ENCODE measurements at regions not wholly inside any gene's neighbourhood (a gene's known extent, or its start where the extent isn't known, plus 50 kb on each side); places are given as distances from the start of the nearest gene placed in this dataset.
"Not testable (repeated sequence)": the region's sequence is repeated elsewhere in the genome, so short reads cannot be mapped to it uniquely, and the experiment has no call there.

- POLR2A ChIA-PET = no interaction called here
Observed at GRCh38 chr11:15346907-15347306, 232.2 kb downstream of the INSC start.

GRCh38 chr11:15347969-15348734 is 233.4 kb downstream of the INSC start:
- ChIA-PET CTCF (interaction anchor here (1.0 to 1.7 kb wide), 4 partner anchors 8 to 301 kb away, joined by 3 to 7 read pairs (median 4); no protein-coding TSS in a partner anchor), POLR2A (no interaction called here)
- DNase-seq (ENCODE audit: extremely low spot score) = no peak
- TF ChIP-seq CTCF (IDR thresholded peaks at IDR 0.05; ENCODE audit: control extremely low read depth, extremely low read depth, low read depth, missing control alignments) = no peak

More at GRCh38 chr11:15346907-15347306, 232.2 kb downstream of the INSC start:
- DNase-seq (ENCODE audit: extremely low spot score) = no peak
- CTCF ChIA-PET = interaction anchor here (1.6 kb wide), 1 partner anchor 10 kb away, joined by 7 read pairs; no protein-coding TSS in a partner anchor
- no peak for TF ChIP-seq CTCF (IDR thresholded peaks at IDR 0.05; ENCODE audit: control extremely low read depth, extremely low read depth, low read depth, missing control alignments)

- no peak for DNase-seq (ENCODE audit: extremely low spot score)
- ChIA-PET CTCF (interaction anchor here (1.3 kb wide), 1 partner anchor 59 kb away, joined by 3 read pairs; no protein-coding TSS in a partner anchor), POLR2A (no interaction called here)
- TF ChIP-seq CTCF (IDR thresholded peaks at IDR 0.05; ENCODE audit: control extremely low read depth, extremely low read depth, low read depth, missing control alignments) = no peak
Observed at GRCh38 chr11:15349413-15349812, 234.7 kb downstream of the INSC start.

GRCh38 chr11:15361316-15361715 is 246.6 kb downstream of the INSC start:
- no peak for DNase-seq (ENCODE audit: extremely low spot score)
- TF ChIP-seq CTCF (IDR thresholded peaks at IDR 0.05; ENCODE audit: control extremely low read depth, extremely low read depth, low read depth, missing control alignments) = no peak
- ChIA-PET POLR2A (no interaction called here), CTCF (interaction anchor here (1.1 kb wide), 1 partner anchor 28 kb away, joined by 3 read pairs; no protein-coding TSS in a partner anchor)

GRCh38 chr11:15365286-15365685 is 250.6 kb downstream of the INSC start:
- CTCF ChIA-PET; POLR2A ChIA-PET; DNase-seq (ENCODE audit: extremely low spot score): not testable (repeated sequence)

- CTCF ChIA-PET = no interaction called here
Observed at GRCh38 chr11:15367695-15368094, 253.0 kb downstream of the INSC start.

More at GRCh38 chr11:15367695-15368094, 253.0 kb downstream of the INSC start:
- POLR2A ChIA-PET = no interaction called here
- TF ChIP-seq CTCF (IDR thresholded peaks at IDR 0.05; ENCODE audit: control extremely low read depth, extremely low read depth, low read depth, missing control alignments) = no peak
- DNase-seq (ENCODE audit: extremely low spot score) = no peak
